Prostate gland (tissue), 2 donors: ENCODE measurements at regions not wholly inside any gene's neighbourhood (a gene's known extent, or its start where the extent isn't known, plus 50 kb on each side); places are given as distances from the start of the nearest gene placed in this dataset.

Experiments
- DNase-seq: peaks from one replicate; pipeline ENCODE4 v3.0.0-alpha.2; 2019; ENCODE audit warnings: low spot score
- H3K27ac ChIP-seq, 2 donors: fragments of 200-600 bp; sonication (generic); 2 replicates each; pipeline ENCODE4 v1.5.1; 2017 to 2019
- H3K27me3 ChIP-seq: fragments of 200-600 bp; sonication (generic); replicated peaks from 2 replicates; pipeline ENCODE4 v1.5.1; 2019; ENCODE audit not compliant: insufficient read depth
- H3K36me3 ChIP-seq, 2 donors: fragments of 200-600 bp; sonication (generic); 1 replicate in 1 of 2; 2 replicates in 1 of 2; pipeline versions ENCODE4 v1.5.1 to v1.8.1; 2017 to 2019
- H3K4me1 ChIP-seq: fragments of 200-600 bp; sonication (generic); replicated peaks from 2 replicates; pipeline ENCODE4 v1.5.1; 2019
- H3K4me3 ChIP-seq, 2 donors: fragments of 200-600 bp; sonication (generic); 2 replicates each; pipeline ENCODE4 v1.5.1; 2017 to 2019
- H3K9me3 ChIP-seq: fragments of 200-600 bp; sonication (generic); 2 replicates; pipeline ENCODE4 v1.5.1; 2017
- CTCF ChIP-seq, 4 experiments: fragments of 200-600 bp in 2 of 4; fragments of 450-650 bp in 2 of 4; sonication (generic) in 2 of 4; IDR thresholded peaks; 1 replicate in 3 of 4; 2 replicates in 1 of 4; pipeline ENCODE4 v1.5.1; 2016 to 2019; ENCODE audit warnings: antibody characterized with exemption in 4 of 4, mild to moderate bottlenecking in 2 of 4, moderate library complexity in 2 of 4
- POLR2A ChIP-seq: fragments of 450-650 bp; IDR thresholded peaks from one replicate; pipeline ENCODE4 v1.6.1; 2016; ENCODE audit warnings: antibody characterized with exemption, mild to moderate bottlenecking
- POLR2AphosphoS5 ChIP-seq: sonication (generic); formaldehyde crosslinking; IDR thresholded peaks from one replicate; pipeline ENCODE4 v1.6.1; 2017; ENCODE audit warnings: antibody characterized with exemption
- WGBS: methylation state at CpG from one replicate; pipeline ENCODE4 v1.1.5; 2018; 5-methylcytosine and 5-hydroxymethylcytosine counted together
- intact Hi-C: fragments of 100-400 bp; cut with DNase I; formaldehyde crosslinking; loops from one replicate; pipeline ENCODE4 v1.14.2; 2022

- intact Hi-C loops, result no loop called here
- H3K4me3 ChIP-seq, result no peak overlapping the region
- H3K27ac ChIP-seq, result no peak overlapping the region
- DNase-seq, result no peak
- TF ChIP-seq POLR2A (no peak), POLR2AphosphoS5 (no peak), CTCF (IDR thresholded peaks at IDR 0.05) (no peak)
- H3K27me3 ChIP-seq, result no peaks in the 10 kb centered on the region
- 71% methylated on average over 2 of the region's 2 CpGs for WGBS
- no peaks in the 10 kb centered on the region for H3K9me3 ChIP-seq
- H3K36me3 ChIP-seq, result no peaks in the 10 kb centered on the region
- H3K4me1 ChIP-seq, result no peaks in the 10 kb centered on the region
Measured at GRCh38 chr3:148319960-148320359, 377.7 kb upstream of the AGTR1 start.

DNA sequence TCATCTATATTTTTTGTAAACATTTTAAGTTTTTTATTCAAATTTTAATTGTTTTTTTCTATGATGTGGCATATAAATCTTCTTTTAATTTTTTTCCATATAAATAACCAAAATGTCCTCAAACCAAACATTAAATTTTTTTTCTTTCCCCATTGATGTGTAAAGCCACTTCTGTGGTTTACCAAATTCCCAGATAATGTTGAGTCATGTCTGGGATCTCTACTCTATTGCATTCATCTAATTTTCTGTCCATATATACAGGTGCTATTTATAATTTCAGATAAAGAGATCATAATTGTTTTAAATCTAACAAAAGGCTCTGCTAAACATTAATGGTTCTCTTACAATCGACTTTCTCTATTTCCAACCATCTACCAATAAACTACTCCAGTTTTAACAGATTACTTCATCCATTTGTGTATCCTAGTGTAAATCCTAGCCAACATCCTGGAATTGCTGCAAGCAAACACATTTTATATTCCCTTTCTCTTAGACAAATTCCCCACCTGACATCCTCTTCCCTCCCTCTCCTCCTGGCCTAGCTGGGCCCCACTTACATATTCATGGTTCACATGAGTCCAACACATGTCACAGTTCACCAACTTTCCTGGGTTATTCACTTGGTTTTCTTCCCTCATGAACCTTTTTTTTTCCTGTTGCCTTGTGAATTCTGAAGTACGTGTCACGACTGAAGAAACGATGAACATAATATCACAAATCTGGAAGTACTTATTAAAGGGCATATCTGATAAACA is 368.0 kb upstream of the AGTR1 start:
- H3K4me3 ChIP-seq, result no peak overlapping the region
- H3K4me1 ChIP-seq, result no peaks in the 10 kb centered on the region
- WGBS, result 56% methylated on average over 4 of the region's 4 CpGs
- no peak overlapping the region for H3K27ac ChIP-seq
- TF ChIP-seq CTCF (IDR thresholded peaks at IDR 0.05) (no peak), POLR2AphosphoS5 (no peak), POLR2A (no peak)
- H3K9me3 ChIP-seq, result no peaks in the 10 kb centered on the region
- H3K27me3 ChIP-seq, result no peaks in the 10 kb centered on the region
- no peak for DNase-seq
- intact Hi-C loops, result no loop called here
- no peaks in the 10 kb centered on the region for H3K36me3 ChIP-seq

- DNase-seq, result no peak
- H3K27me3 ChIP-seq, result no peaks in the 10 kb centered on the region
- H3K9me3 ChIP-seq, result no peaks in the 10 kb centered on the region
- no peak overlapping the region for H3K4me3 ChIP-seq
- H3K27ac ChIP-seq, result no peak overlapping the region
- TF ChIP-seq POLR2AphosphoS5 (no peak), CTCF (IDR thresholded peaks at IDR 0.05) (no peak), POLR2A (no peak)
- no peaks in the 10 kb centered on the region for H3K36me3 ChIP-seq
- H3K4me1 ChIP-seq, result no peaks in the 10 kb centered on the region
- 31% methylated on average over 4 of the region's 4 CpGs for WGBS
- intact Hi-C loops, result no loop called here
Measured at GRCh38 chr3:148330542-148330941, 367.2 kb upstream of the AGTR1 start.

GRCh38 chr3:148331081-148331846 is 366.4 kb upstream of the AGTR1 start:
- no peaks in the 10 kb centered on the region for H3K27me3 ChIP-seq
- no peak for TF ChIP-seq CTCF (IDR thresholded peaks at IDR 0.05)
- no peak for TF ChIP-seq POLR2A
- TF ChIP-seq POLR2AphosphoS5, result no peak
- no peaks in the 10 kb centered on the region for H3K36me3 ChIP-seq
- no peak for DNase-seq
- no peaks in the 10 kb centered on the region for H3K4me1 ChIP-seq
- intact Hi-C loops, result no loop called here
- 48% methylated on average over 1 of the region's 1 CpG for WGBS
- H3K4me3 ChIP-seq, result no peak overlapping the region
- H3K9me3 ChIP-seq, result no peaks in the 10 kb centered on the region
- H3K27ac ChIP-seq, result no peak overlapping the region
